HT1080 (cell line): ENCODE measurements at regions not wholly inside any gene's neighbourhood (a gene's known extent, or its start where the extent isn't known, plus 50 kb on each side); places are given as distances from the start of the nearest gene placed in this dataset.
"Not testable (repeated sequence)": the region's sequence is repeated elsewhere in the genome, so short reads cannot be mapped to it uniquely, and the experiment has no call there.

Experiments
- DNase-seq: peaks from one replicate; pipeline ENCODE4 v3.0.0-alpha.2; 2015; ENCODE audit warnings: low read depth

DNA sequence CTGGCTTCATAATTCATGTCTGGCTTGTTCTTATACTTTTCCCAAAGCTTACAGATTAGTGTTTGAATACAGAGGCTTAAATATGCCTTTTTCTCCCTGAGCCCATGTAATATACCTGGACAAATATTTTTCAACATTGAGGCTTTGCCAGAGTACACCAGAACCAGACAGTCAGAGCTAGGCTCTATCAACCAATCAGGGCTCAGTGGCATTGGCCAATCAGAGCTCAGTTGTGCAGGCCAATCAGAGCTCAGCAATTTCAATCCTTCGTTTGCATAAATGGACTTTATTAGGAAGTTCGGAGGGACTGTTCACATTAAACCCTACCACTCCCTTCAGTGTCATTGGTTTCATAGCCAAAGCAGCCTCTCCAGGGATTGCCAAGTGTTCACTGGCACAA is 51.2 kb upstream of the TMSB15B start:
- no peak for DNase-seq

- DNase-seq: no peak
These were observed 52.0 kb upstream of the TMSB15B start for GRCh38 chrX:103910430-103910829.

DNA sequence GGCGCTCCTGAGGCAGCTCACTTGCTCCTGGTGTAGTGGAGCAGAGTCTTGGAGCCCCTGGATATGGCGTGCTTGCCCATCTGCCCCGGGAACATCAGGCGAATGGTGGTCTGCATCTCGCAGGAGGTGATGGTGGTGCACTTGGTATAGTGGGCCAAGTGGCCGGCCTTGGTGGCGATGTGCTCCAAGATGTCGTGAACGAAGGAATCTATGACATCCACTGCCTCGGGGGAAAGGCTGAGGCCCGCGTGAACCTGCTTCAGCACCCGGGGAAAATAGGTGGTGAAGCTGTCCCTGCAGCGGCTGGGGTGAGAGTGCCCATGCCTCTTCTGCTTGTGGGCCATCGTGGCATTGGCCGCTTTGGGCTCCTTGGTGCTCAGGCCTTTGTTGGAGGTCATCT is 58.1 kb upstream of the TMSB15B start:
- DNase-seq: no peak

GRCh38 chrX:103902606-103903005 is 59.8 kb upstream of the TMSB15B start:
- DNase-seq: not testable (repeated sequence)

- DNase-seq: peak; percentile 39
These were observed 57.2 kb upstream of the RAB9B start for GRCh38 chrX:103889216-103889615.

DNA sequence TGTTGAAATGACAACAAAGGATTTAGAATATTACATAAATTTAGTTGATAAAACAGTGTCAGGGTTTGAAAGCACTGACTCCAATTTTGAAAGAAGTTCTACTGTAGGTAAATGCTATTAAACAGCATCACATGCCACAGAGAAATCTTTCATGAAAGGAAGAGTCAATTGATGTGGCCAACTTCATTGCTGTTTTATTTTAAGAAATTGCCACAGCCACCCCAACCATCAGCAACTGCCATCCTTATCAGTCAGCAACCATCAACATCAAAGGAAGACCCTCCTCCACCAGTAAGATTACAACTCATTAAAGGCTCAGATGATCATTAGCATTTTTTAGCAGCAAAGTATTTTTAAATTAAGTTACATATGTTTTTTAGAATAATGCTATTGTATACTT is 54.6 kb upstream of the RAB9B start:
- DNase-seq: no peak

DNA sequence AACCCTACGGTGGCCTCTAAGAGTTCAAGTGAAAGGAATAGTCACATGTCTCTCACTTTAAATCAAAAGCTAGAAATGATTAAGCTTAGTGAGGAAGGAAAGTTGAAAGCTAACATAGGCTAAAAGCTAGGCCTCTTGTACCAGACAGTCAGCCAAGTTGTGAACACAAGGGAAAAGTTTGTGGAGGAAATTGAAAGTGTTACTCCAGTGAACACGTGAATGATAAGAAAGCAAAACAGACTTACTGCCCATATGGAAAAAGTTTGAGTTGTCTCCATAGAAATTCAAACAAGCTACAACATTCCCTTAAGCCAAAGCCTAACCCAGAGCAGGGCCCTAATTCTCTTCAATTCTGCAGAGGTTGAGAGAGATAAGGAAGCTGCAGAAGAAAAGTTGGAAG is 51.5 kb upstream of the RAB9B start:
- no peak for DNase-seq

GRCh38 chrX:103882999-103883398 is 50.9 kb upstream of the RAB9B start:
- DNase-seq: no peak
